Brain microvascular endothelial cell (primary cell): ENCODE measurements at regions not wholly inside any gene's neighbourhood (a gene's known extent, or its start where the extent isn't known, plus 50 kb on each side); places are given as distances from the start of the nearest gene placed in this dataset.

Experiments used
- DNase-seq: peaks from one replicate; pipeline ENCODE4 v3.0.0-alpha.2; 2020
- H3K27ac ChIP-seq: fragments of 250-450 bp; sonication (Bioruptor Pico); 2 replicates; pipeline ENCODE4 v1.5.1; 2020; ENCODE audit warnings: mild to moderate bottlenecking, moderate library complexity
- H3K27me3 ChIP-seq: fragments of 250-450 bp; sonication (Bioruptor Pico); replicated peaks from 2 replicates; pipeline ENCODE4 v1.5.1; 2020; ENCODE audit warnings: mild to moderate bottlenecking
- H3K36me3 ChIP-seq: fragments of 250-450 bp; sonication (Bioruptor Pico); replicated peaks from 2 replicates; pipeline ENCODE4 v1.5.1; 2020; ENCODE audit warnings: mild to moderate bottlenecking
- H3K4me3 ChIP-seq: 2 replicates; pipeline ENCODE4 v1.5.1; 2011; ENCODE audit warnings: low read depth, mild to moderate bottlenecking, control low read depth, low read length, moderate library complexity
- in situ Hi-C: cut with HindIII; loops from 2 replicates; pipeline ENCODE4 v1.10.0; 2017; ENCODE audit warnings: low sequenced_read_pairs, low pct_ligation_motif_present
- TF ChIP-seq, protein P1 (sequence below): IDR thresholded peaks from 2 replicates; pipeline ENCODE4 v1.5.1; 2011; ENCODE audit warnings: low read depth, mild to moderate bottlenecking, moderate library complexity, low read length, control low read depth, inconsistent platforms; ENCODE audit errors: missing control alignments

DNA sequence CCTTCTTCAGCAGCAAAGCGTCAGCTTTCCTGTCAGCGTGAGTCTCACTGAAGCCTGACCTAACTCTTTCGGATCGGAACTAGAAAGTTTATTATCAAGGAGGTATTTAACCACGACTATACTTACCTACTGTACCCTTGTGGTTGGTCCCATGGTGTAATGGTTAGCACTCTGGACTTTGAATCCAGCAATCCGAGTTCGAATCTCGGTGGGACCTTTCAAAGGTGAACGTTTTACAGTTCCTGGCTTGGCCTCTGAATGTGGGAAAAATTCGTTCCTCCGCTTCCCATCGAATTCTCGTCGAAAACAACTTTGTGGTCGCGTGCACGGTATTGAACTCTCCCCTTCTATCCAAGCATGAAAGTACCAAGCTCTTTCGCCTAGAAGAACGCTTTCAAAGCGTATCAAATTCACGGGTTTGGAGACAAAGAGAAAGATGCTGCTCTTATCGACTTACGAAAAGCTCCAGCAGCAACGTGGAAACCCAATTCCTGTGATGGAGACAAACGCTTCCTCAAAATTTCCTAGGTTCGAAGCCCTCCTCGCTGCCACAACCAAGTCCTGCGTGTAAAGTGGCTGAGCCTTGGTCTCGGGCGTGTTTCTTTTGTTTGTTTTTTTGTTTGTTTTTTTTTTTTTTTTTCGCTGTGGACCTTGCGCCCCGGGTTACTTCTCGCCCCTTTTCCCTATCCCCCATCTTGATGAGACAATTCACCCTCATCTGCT is 63.7 kb downstream of the GPX5 start:
- H3K4me3 ChIP-seq: peak overlapping the region; percentile 45
- H3K27me3 ChIP-seq: no peaks in the 10 kb centered on the region
- H3K27ac ChIP-seq: peak overlapping the region; percentile 11
- TF ChIP-seq, protein P1, sequence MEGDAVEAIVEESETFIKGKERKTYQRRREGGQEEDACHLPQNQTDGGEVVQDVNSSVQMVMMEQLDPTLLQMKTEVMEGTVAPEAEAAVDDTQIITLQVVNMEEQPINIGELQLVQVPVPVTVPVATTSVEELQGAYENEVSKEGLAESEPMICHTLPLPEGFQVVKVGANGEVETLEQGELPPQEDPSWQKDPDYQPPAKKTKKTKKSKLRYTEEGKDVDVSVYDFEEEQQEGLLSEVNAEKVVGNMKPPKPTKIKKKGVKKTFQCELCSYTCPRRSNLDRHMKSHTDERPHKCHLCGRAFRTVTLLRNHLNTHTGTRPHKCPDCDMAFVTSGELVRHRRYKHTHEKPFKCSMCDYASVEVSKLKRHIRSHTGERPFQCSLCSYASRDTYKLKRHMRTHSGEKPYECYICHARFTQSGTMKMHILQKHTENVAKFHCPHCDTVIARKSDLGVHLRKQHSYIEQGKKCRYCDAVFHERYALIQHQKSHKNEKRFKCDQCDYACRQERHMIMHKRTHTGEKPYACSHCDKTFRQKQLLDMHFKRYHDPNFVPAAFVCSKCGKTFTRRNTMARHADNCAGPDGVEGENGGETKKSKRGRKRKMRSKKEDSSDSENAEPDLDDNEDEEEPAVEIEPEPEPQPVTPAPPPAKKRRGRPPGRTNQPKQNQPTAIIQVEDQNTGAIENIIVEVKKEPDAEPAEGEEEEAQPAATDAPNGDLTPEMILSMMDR: no peak
- peak; percentile 98 for DNase-seq
- in situ Hi-C loops: no loop called here
- no peaks in the 10 kb centered on the region for H3K36me3 ChIP-seq

DNA sequence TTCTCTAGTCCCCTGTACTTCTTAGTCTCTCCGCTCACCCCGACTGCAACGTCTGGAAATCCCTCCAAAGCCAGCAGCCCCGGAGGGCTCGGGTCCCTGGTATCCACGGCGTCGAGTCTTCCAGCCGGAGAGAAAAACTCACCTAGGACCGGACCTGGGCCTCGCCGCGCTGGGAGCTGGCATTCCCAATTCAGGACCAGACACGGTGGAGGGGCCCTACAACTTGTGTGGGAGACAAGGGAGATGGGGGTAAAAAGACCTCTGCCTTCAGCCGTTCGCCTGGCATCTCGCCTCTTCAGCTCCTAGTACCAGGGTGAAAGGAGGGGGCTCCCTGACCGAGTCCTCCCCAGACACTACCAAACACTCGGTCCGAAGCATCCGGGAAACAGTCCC is 64.3 kb downstream of the GPX5 start:
- TF ChIP-seq, protein P1: no peak
- no peak for DNase-seq
- Histone ChIP-seq H3K27ac (peak overlapping the region; percentile 11), H3K36me3 (no peaks in the 10 kb centered on the region), H3K27me3 (no peaks in the 10 kb centered on the region), H3K4me3 (peak overlapping the region; percentile 45)
- in situ Hi-C loops: no loop called here

DNA sequence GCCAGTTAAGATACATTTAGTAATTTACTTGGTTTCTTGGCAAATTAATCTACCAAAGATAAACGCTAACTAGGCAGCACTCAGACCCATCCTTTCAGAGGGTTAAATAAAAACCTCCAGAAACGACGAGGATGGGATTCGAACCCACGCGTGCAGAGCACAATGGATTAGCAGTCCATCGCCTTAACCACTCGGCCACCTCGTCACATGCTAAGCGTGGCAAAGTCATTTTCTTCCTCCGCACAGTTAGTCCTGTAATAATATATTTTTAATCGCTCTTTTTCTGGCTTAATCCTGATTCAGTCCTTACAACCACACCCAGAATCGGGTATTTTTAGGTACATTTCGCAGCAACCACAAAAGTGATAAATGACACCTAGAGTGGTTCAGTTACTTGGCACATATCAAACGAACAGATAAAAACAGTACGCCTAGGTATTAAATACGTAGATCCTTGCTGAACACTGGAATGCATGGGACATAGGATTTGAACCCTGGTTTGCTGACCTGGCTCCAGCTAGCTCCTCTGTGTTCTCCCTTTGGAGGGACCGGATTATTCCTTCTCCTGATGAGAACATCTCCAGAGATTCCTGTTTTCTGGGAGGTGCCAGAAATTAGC is 71.6 kb downstream of the GPX5 start:
- Histone ChIP-seq H3K27ac (peak overlapping the region; percentile 21), H3K27me3 (no peaks in the 10 kb centered on the region), H3K36me3 (no peaks in the 10 kb centered on the region), H3K4me3 (peak overlapping the region; percentile 54)
- in situ Hi-C loops: no loop called here
- DNase-seq: peak; percentile 82
- TF ChIP-seq, protein P1: no peak

DNA sequence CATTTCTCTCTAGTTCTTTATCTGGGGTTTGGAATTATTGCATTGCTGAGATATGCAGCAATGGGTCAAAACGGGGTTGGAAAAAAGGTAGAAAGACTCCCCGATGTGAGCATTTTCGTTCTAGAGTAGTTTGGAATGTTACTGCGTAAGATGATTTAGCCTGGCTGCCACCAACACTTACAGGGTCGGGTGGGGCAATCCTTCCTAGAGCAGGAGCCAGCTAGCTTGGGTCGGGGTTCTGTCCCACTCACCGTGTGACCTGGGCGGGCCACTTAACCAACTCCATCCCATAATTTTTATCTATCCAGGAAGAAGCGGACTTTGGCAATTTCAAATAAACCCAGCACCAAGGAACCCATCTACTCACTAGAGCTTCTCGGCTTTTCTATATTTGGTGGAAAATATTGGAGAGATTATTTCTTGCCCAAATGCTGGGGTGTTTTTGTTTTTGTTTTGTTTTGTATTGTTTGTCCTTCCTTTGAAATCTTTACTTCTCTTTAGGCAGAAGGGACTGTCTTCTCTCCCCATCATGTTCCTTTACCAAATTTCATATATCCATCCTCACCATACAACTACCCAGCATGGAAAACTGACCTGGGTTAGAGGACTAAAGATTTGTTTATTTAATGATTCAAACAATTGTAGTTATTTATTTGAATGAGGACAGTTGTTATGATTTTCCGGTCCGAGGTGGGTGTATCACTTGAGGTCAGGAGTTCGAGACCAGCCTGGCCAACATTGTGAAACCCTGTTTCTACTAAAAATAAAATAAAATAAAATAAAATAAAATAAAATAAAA is 72.4 kb downstream of the GPX5 start:
- H3K27me3 ChIP-seq: no peaks in the 10 kb centered on the region
- TF ChIP-seq, protein P1: no peak
- H3K36me3 ChIP-seq: no peaks in the 10 kb centered on the region
- in situ Hi-C loops: no loop called here
- H3K27ac ChIP-seq: no peak overlapping the region
- H3K4me3 ChIP-seq: peak overlapping the region; percentile 54
- peak; percentile 20 for DNase-seq

DNA sequence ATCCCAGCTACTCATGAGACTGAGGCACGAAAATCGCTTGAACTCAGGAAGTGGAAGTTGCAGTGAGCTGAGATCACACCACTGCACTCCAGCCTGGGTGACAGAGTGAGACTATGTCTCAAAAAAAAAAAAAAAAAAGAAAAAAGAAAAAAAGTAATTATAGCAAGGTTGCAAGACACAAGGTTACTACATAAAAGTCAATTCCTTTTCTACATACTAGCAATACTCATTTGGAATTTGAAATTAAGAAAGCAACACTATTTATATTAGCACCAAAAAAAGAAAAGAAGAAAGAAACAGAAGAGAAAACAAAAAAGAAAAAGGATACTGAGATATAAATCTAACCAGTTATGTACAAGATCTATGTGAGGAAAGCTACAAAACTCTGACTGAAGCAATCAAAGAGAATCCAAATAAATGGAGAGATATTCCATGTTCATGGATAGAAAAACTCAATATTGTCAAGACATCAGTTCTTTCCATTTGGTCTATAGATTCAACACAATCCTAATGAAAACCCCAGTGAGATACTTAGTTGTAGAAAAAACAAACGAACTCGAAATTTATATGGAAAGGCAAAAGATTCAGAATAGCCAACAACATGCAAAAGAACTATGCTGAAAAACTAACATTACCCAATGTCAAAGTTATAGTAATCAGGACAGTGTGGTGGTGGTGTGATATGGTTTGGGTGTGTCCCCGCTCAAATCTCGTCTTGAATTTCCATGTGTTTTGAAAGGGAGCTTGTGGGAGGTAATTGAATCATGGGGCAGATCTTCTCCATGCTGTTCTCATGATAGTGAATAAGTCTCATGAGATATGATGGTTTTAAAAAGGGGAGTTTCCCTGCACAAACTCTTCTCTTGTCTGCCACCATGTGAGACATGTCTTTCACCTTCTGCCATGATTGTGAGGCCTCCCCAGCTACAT is 73.3 kb downstream of the GPX5 start:
- Histone ChIP-seq H3K27me3 (no peaks in the 10 kb centered on the region), H3K36me3 (no peaks in the 10 kb centered on the region), H3K27ac (no peak overlapping the region), H3K4me3 (no peak overlapping the region)
- in situ Hi-C loops: no loop called here
- DNase-seq: no peak
- TF ChIP-seq, protein P1: no peak
